NCI-H526 (cell line): ENCODE measurements at regions not wholly inside any gene's neighbourhood (a gene's known extent, or its start where the extent isn't known, plus 50 kb on each side); places are given as distances from the start of the nearest gene placed in this dataset.

Experiments used
- DNase-seq, 2 experiments: peaks; one replicate each; lab custom pipeline; 2025; lab: John Stamatoyannopoulos, UW

- peak; percentile 25 to 47 for DNase-seq
These were observed 91.5 kb upstream of the TMEFF2 start for GRCh38 chr2:192286093-192286701.

GRCh38 chr2:192283450-192283849 is 88.7 kb upstream of the TMEFF2 start:
- DNase-seq, result no peak

GRCh38 chr2:192278701-192279100 is 84.0 kb upstream of the TMEFF2 start:
- no peak for DNase-seq

GRCh38 chr2:192277494-192278109 is 82.9 kb upstream of the TMEFF2 start:
- no peak for DNase-seq

- no peak for DNase-seq
These were observed 80.9 kb upstream of the TMEFF2 start for GRCh38 chr2:192275632-192276031.

GRCh38 chr2:192267484-192267883 is 72.8 kb upstream of the TMEFF2 start:
- DNase-seq, result no peak

- DNase-seq, result no peak
These were observed 71.0 kb upstream of the TMEFF2 start for GRCh38 chr2:192265751-192266150.

- DNase-seq, result no peak
These were observed 59.7 kb upstream of the TMEFF2 start for GRCh38 chr2:192254444-192254843.

GRCh38 chr2:192253692-192254091 is 59.0 kb upstream of the TMEFF2 start:
- DNase-seq, result no peak

GRCh38 chr2:192250961-192251360 is 56.2 kb upstream of the TMEFF2 start:
- DNase-seq, result no peak

- DNase-seq, result no peak
These were observed 52.7 kb upstream of the TMEFF2 start for GRCh38 chr2:192247456-192247855.

- DNase-seq, result no peak
These were observed 51.6 kb upstream of the TMEFF2 start for GRCh38 chr2:192246297-192246696.

- DNase-seq, result no peak
These were observed 50.6 kb upstream of the TMEFF2 start for GRCh38 chr2:192245329-192245728.
